AG10803 (cell line): ENCODE measurements at regions not wholly inside any gene's neighbourhood (a gene's known extent, or its start where the extent isn't known, plus 50 kb on each side); places are given as distances from the start of the nearest gene placed in this dataset.

Source experiments
- DNase-seq: peaks from one replicate; pipeline ENCODE4 v3.0.0; 2010; ENCODE audit warnings: low read depth
- H3K4me3 ChIP-seq: 2 replicates; pipeline ENCODE4 v1.5.1; 2011; ENCODE audit warnings: mild to moderate bottlenecking, low read length, control low read depth
- TF ChIP-seq, protein P1 (sequence below): conservative IDR thresholded peaks from 2 replicates; pipeline ENCODE4 v1.5.1; 2011; ENCODE audit warnings: mild to moderate bottlenecking, low read length, control low read depth, inconsistent platforms

DNA sequence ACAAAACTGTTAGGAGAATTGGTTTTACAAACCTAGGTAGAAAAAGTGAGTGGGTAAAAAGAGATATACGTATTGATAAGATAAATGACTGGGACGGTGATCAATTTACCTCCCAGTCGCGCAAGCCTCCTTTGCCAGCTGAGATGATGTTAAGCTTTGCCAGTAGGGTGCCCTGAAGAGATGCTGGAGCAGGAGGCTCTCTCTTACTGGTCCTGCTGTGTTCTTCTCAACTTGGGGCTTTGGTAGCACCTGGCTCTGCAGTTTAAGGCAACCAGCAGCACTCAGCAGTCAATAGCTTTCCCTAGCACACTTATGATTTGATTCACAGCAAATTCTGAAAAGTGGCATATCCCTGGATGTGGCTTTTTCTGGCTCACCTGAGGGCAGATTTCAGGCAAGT lies 1461.7 kb downstream of the ADGRL3 start:
- DNase-seq, result no peak
- TF ChIP-seq, protein P1, sequence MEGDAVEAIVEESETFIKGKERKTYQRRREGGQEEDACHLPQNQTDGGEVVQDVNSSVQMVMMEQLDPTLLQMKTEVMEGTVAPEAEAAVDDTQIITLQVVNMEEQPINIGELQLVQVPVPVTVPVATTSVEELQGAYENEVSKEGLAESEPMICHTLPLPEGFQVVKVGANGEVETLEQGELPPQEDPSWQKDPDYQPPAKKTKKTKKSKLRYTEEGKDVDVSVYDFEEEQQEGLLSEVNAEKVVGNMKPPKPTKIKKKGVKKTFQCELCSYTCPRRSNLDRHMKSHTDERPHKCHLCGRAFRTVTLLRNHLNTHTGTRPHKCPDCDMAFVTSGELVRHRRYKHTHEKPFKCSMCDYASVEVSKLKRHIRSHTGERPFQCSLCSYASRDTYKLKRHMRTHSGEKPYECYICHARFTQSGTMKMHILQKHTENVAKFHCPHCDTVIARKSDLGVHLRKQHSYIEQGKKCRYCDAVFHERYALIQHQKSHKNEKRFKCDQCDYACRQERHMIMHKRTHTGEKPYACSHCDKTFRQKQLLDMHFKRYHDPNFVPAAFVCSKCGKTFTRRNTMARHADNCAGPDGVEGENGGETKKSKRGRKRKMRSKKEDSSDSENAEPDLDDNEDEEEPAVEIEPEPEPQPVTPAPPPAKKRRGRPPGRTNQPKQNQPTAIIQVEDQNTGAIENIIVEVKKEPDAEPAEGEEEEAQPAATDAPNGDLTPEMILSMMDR, result no peak
- no peak overlapping the region for H3K4me3 ChIP-seq

DNA sequence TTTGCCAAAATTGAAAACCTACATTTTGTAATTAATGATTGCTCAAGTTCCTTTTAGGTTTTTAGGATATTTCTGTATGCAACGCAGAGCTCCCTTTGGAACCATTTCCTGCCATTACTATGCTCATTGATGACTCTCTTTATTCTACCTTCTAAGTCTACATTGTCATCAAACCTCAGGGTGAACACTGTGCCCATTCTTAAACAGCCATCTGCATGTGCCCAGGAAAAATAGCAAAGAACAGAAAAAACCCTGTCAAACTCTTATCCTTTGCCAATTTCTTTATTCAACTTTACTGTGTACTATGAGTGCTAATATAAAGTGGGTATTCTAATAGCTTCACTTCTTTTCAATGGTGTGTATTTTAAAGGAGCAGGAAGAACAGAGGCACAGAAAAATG lies 1455.9 kb downstream of the ADGRL3 start:
- no peak overlapping the region for H3K4me3 ChIP-seq
- TF ChIP-seq, protein P1, result no peak
- DNase-seq, result no peak

DNA sequence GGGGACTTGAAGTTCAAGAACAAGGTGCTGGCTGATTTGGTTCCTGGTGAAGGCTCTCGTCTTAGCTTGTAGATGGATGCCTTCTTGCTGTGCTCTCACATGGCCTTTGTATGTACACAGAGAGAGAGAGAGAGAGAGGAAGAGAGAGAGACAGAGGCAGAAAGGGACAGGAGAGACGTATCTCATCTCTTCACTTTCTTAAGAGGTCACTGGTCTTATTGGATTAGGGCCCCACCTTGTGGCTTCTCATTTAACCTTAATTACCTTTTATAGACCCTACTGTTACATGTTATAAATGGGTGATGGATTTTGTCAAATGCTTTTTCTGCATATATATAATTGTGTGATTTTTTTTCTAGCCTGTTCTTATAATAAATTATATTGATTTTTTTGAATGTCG lies 1444.2 kb downstream of the ADGRL3 start:
- TF ChIP-seq, protein P1, result no peak
- H3K4me3 ChIP-seq, result no peak overlapping the region
- no peak for DNase-seq

DNA sequence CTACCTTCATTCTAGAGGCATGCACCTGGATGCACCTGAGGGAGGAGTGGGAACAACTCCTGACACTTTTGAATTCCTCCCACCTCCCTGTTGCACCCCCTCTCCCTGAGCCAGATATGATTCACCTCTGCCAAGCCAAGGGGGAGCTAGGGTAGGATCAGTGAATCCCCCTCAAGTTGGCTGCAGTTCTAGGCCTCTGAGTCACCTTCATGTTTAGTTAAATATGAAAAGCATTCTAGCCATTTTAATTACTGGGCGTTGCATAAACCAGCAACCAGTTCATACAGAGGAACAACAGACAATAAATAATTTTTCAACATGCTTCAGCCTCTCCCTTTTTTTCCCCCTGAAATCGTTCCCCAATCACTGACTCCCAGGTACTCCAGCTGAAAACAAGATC lies 1440.2 kb downstream of the ADGRL3 start:
- DNase-seq, result no peak
- H3K4me3 ChIP-seq, result no peak overlapping the region
- TF ChIP-seq, protein P1, result no peak

DNA sequence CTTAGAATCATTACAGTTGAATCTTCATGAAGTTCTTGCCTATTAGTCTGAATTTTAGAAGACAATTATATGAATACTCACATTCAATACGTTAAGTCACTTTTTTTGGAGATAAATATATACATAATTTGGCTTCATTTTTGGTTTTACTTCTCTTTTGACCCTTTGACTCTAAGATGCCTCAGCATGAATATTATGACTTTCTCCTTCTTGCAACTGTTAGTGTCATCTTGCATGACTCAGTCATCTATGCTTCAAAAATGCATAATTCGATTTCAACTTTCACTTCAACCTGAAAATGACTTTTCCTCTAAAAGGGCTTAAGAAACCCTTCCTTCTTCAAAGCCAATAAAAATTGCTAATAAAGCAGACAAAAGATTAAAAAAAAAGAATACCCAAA lies 1427.5 kb downstream of the ADGRL3 start:
- H3K4me3 ChIP-seq, result no peak overlapping the region
- TF ChIP-seq, protein P1, result no peak
- no peak for DNase-seq

DNA sequence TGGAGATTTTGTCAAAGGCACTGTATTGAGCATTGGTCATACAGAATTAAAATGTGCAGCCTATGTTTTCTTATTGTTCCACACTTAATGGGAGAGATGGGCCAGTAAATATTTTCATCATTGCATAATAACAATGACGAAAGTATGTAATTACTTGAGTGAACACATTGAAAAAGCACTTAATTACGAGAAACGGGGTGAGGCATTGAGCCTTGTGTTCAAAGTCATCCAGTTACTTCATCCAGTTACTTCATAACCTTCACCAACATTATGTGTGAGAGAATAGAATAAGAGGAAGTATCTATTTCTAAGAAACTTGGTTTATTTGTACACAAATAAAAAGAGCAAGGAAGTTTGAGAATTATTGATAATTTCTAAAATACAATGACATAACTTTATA lies 1427.0 kb downstream of the ADGRL3 start:
- DNase-seq, result no peak
- no peak overlapping the region for H3K4me3 ChIP-seq
- TF ChIP-seq, protein P1, result no peak

DNA sequence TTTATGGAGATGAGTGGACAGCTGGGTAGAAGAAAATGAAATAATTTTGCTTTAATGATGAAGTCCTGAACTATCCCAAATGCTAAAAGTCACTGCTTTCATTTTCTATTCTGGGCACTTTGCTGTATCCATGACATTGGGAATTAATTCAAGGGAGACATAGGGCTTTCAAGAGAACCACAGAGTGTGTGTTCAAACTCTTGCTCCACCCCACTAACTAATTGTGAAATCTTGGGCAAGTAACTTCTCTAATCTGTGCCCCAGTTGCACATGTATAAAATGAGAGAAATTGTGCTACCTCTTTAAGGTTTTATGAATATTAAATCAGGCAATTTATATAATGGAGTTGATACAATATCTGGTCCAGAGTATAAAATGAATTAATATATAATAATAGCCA lies 1422.0 kb downstream of the ADGRL3 start:
- TF ChIP-seq, protein P1, result no peak
- no peak for DNase-seq
- H3K4me3 ChIP-seq, result no peak overlapping the region
